ENCODE measurements at regions not wholly inside any gene's neighbourhood (a gene's known extent, or its start where the extent isn't known, plus 50 kb on each side); places are given as distances from the start of the nearest gene placed in this dataset.

GRCh38 chr7:113677811-113678210, 241.0 kb downstream of the PPP1R3A start:
- TF ChIP-seq CTCF (IDR thresholded peaks at IDR 0.05): no peak
- no peak for TF ChIP-seq POLR2A (IDR thresholded peaks at IDR 0.05)
